ENCODE measurements at regions not wholly inside any gene's neighbourhood (a gene's known extent, or its start where the extent isn't known, plus 50 kb on each side); places are given as distances from the start of the nearest gene placed in this dataset.

DNA sequence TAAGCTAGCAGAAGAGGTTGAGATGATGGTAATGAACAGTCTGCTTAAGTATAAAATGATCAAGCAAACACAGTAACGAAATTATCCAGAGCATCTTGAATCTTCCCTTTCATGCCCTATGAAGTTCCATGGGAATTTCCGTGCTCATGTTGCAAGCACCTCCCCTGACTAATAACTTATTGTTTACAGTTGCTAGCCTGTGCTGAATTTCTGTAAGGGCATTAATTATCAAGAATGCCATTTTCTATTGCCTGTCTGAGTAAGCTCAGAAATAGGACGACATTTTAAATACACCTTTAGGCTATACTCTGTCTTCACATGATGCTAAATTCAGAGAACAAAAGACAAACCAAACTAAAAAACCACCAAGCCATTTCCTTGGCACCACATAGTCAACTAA is 257.5 kb upstream of the LRTM1 start:
- no peak for DNase-seq
- Histone ChIP-seq H3K27ac (replicated peaks) (no peak overlapping the region), H3K4me1 (no peaks in the 10 kb centered on the region), H3K4me3 (no peak overlapping the region), H3K36me3 (no peaks in the 10 kb centered on the region), H3K27me3 (ENCODE audit: low read depth) (peaks cover 15% of the 10 kb centered on the region), H3K9me3 (replicated peaks) (no peaks in the 10 kb centered on the region)
- TF ChIP-seq CTCF (IDR thresholded peaks at IDR 0.05; ENCODE audit: borderline replicate concordance), result no peak
- intact Hi-C loops (cut with micrococcal nuclease), result no loop called here

- intact Hi-C loops (cut with micrococcal nuclease), result no loop called here
- Histone ChIP-seq H3K4me1 (no peaks in the 10 kb centered on the region), H3K36me3 (no peaks in the 10 kb centered on the region), H3K9me3 (replicated peaks) (no peaks in the 10 kb centered on the region), H3K4me3 (no peak overlapping the region), H3K27ac (replicated peaks) (no peak overlapping the region), H3K27me3 (ENCODE audit: low read depth) (peaks cover 21% of the 10 kb centered on the region)
- no peak for DNase-seq
- no peak for TF ChIP-seq CTCF (IDR thresholded peaks at IDR 0.05; ENCODE audit: borderline replicate concordance)
Measured at GRCh38 chr3:55183201-55183600, 255.3 kb upstream of the LRTM1 start.

DNA sequence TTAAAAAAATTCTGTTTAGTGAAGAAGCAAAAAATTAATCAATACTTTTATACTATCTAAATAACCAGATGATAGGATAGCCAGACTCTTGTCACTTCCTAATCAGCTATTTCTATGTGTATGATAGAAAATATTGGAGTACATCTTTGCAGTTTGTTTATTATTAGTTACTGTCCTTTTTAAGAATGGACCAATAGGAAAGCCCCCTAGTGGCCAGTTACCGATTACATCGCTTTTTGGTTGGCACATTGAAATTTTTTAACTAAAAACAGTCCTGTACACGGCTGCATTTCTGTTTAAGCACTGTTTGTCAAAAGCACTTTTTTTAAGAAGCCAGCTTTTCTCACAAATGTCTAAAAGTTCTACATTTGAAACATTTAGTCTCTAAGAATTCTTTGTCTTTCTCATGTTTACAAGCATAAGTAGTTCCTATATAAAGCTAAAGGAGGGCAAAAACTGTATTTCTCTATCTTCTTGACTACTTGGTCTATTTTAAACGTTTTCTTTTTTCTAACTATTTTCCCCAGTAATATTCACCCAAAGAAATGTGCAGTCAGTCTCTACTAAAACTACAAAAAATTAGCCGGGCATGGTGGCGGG is 253.2 kb upstream of the LRTM1 start:
- no peak overlapping the region for H3K4me3 ChIP-seq
- no peak overlapping the region for H3K27ac ChIP-seq (replicated peaks)
- no peak for DNase-seq
- peak; percentile 80 for TF ChIP-seq CTCF (IDR thresholded peaks at IDR 0.05; ENCODE audit: borderline replicate concordance)
- intact Hi-C loops (cut with micrococcal nuclease), result no loop called here
- no peaks in the 10 kb centered on the region for H3K9me3 ChIP-seq (replicated peaks)
- H3K36me3 ChIP-seq, result no peaks in the 10 kb centered on the region
- H3K4me1 ChIP-seq, result no peaks in the 10 kb centered on the region
- H3K27me3 ChIP-seq (ENCODE audit: low read depth), result peaks cover 32% of the 10 kb centered on the region

- no peak overlapping the region for H3K4me3 ChIP-seq
- intact Hi-C loops (cut with micrococcal nuclease), result no loop called here
- TF ChIP-seq CTCF (IDR thresholded peaks at IDR 0.05; ENCODE audit: borderline replicate concordance), result no peak
- H3K4me1 ChIP-seq, result no peaks in the 10 kb centered on the region
- no peaks in the 10 kb centered on the region for H3K9me3 ChIP-seq (replicated peaks)
- no peak for DNase-seq
- no peaks in the 10 kb centered on the region for H3K36me3 ChIP-seq
- H3K27ac ChIP-seq (replicated peaks), result no peak overlapping the region
- H3K27me3 ChIP-seq (ENCODE audit: low read depth), result peaks cover 34% of the 10 kb centered on the region
Measured at GRCh38 chr3:55180161-55180560, 252.3 kb upstream of the LRTM1 start.

GRCh38 chr3:55178336-55178735 is 250.5 kb upstream of the LRTM1 start:
- H3K4me1 ChIP-seq, result no peaks in the 10 kb centered on the region
- no peak for TF ChIP-seq CTCF (IDR thresholded peaks at IDR 0.05; ENCODE audit: borderline replicate concordance)

More at GRCh38 chr3:55178336-55178735, 250.5 kb upstream of the LRTM1 start:
- no peaks in the 10 kb centered on the region for H3K9me3 ChIP-seq (replicated peaks)
- H3K27ac ChIP-seq (replicated peaks), result no peak overlapping the region
- H3K4me3 ChIP-seq, result no peak overlapping the region
- H3K27me3 ChIP-seq (ENCODE audit: low read depth), result peaks cover 36% of the 10 kb centered on the region
- no peaks in the 10 kb centered on the region for H3K36me3 ChIP-seq
- intact Hi-C loops (cut with micrococcal nuclease), result no loop called here
- DNase-seq, result no peak

Measured in left ventricle myocardium inferior (tissue), 1 donor.